WTC11 (cell line): ENCODE measurements at regions not wholly inside any gene's neighbourhood (a gene's known extent, or its start where the extent isn't known, plus 50 kb on each side); places are given as distances from the start of the nearest gene placed in this dataset.

Experiments
- SMAD4 ChIP-seq: sonication (generic); formaldehyde crosslinking; IDR thresholded peaks from 2 replicates; pipeline ENCODE4 v1.8.0; 2022; ENCODE audit warnings: mild to moderate bottlenecking, missing genetic modification reagents
- TF ChIP-seq, protein P1 (sequence below): sonication (generic); formaldehyde crosslinking; IDR thresholded peaks from 2 replicates; pipeline ENCODE4 v1.8.1; 2022; ENCODE audit warnings: low read depth, missing genetic modification reagents, borderline replicate concordance

DNA sequence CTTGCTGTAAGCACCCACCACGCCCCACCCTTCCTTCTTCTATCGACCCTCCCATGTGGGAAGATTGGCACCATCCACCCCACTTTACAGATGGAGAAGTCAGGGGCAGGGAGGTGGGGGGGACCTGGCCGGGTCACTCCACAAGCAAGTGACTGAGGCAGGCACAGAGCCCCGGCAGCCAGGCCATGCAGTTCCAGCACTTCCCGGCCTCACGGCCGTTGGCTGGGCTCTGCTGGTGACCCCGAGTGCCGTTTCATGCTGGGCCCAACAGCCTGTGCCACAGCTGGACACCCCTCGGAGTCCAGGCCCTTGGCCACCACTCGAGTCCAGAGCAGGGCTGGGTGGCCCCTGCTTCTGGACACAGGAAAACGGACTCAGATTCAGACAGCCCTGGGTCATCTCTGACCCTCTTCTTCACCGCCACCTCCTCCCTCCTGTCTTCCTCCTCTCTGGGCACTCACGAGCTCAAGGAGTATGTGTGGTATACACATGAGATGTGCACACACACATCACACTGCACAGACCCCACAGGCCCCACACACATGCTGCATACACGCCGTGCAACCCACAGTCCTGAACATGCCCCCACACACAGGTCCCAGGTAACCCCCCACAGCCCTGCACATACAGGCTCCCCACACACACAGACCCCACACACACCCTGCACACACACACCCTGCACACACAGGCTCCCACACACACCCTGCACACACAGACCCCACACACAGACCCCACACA lies 89.3 kb upstream of the GPC1 start:
- no peak for TF ChIP-seq SMAD4 (CRISPR knock-in tag)
- TF ChIP-seq, protein P1, sequence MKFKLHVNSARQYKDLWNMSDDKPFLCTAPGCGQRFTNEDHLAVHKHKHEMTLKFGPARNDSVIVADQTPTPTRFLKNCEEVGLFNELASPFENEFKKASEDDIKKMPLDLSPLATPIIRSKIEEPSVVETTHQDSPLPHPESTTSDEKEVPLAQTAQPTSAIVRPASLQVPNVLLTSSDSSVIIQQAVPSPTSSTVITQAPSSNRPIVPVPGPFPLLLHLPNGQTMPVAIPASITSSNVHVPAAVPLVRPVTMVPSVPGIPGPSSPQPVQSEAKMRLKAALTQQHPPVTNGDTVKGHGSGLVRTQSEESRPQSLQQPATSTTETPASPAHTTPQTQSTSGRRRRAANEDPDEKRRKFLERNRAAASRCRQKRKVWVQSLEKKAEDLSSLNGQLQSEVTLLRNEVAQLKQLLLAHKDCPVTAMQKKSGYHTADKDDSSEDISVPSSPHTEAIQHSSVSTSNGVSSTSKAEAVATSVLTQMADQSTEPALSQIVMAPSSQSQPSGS: no peak
